ENCODE measurements at regions not wholly inside any gene's neighbourhood (a gene's known extent, or its start where the extent isn't known, plus 50 kb on each side); places are given as distances from the start of the nearest gene placed in this dataset.
"Not testable (repeated sequence)": the region's sequence is repeated elsewhere in the genome, so short reads cannot be mapped to it uniquely, and the experiment has no call there.

- Histone ChIP-seq H3K4me3 (no peak overlapping the region), H3K9me3 (replicated peaks in 1 of 3) (no peaks in the 10 kb centered on the region), H3K27me3 (peaks cover 3% of the 10 kb centered on the region), H3K4me1 (replicated peaks in 1 of 2) (no peaks in the 10 kb centered on the region), H3K27ac (no peak overlapping the region), H3K36me3 (replicated peaks in 1 of 2) (no peaks in the 10 kb centered on the region)
- WGBS, 4 donors = 59 to 72% (median 69%) methylated on average over 17 of the region's 17 CpGs
- TF ChIP-seq, protein P1, sequence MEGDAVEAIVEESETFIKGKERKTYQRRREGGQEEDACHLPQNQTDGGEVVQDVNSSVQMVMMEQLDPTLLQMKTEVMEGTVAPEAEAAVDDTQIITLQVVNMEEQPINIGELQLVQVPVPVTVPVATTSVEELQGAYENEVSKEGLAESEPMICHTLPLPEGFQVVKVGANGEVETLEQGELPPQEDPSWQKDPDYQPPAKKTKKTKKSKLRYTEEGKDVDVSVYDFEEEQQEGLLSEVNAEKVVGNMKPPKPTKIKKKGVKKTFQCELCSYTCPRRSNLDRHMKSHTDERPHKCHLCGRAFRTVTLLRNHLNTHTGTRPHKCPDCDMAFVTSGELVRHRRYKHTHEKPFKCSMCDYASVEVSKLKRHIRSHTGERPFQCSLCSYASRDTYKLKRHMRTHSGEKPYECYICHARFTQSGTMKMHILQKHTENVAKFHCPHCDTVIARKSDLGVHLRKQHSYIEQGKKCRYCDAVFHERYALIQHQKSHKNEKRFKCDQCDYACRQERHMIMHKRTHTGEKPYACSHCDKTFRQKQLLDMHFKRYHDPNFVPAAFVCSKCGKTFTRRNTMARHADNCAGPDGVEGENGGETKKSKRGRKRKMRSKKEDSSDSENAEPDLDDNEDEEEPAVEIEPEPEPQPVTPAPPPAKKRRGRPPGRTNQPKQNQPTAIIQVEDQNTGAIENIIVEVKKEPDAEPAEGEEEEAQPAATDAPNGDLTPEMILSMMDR (IDR thresholded peaks at IDR 0.05) = no peak
- TF ChIP-seq POLR2A (IDR thresholded peaks at IDR 0.05) = no peak
- no peak for DNase-seq
- intact Hi-C loops (cut with DNase I) = no loop called here
These were observed 100.5 kb downstream of the TFAP2A start for GRCh38 chr6:10314163-10314955.

DNA sequence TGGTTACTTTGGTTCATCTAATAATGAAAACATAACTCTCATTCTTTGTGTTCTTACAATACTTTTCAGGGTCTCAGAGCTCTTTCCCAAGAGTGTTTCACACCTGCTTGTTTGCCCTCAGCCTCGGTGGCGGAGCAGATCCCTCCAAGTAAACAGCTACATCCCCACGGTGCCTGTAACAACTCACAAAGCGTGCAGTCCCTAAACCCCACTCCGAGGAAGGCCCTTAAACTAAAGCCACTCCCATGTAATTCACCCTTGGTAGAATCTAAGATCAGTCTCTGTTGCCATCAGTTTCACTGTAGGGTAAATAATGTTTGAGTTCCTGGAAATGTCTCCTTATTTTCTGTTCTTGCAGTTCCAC, 101.1 kb downstream of the TFAP2A start:
- TF ChIP-seq, protein P1 (IDR thresholded peaks at IDR 0.05) = no peak
- no peak for TF ChIP-seq POLR2A (IDR thresholded peaks at IDR 0.05)
- H3K9me3 ChIP-seq (replicated peaks in 1 of 3) = no peaks in the 10 kb centered on the region
- H3K27me3 ChIP-seq = peaks cover 3% of the 10 kb centered on the region
- no peaks in the 10 kb centered on the region for H3K36me3 ChIP-seq (replicated peaks in 1 of 2)
- intact Hi-C loops (cut with DNase I) = no loop called here
- no peak overlapping the region for H3K4me3 ChIP-seq
- WGBS, 4 donors = 67 to 74% (median 71%) methylated on average over 5 of the region's 5 CpGs
- no peaks in the 10 kb centered on the region for H3K4me1 ChIP-seq (replicated peaks in 1 of 2)
- no peak overlapping the region for H3K27ac ChIP-seq
- no peak for DNase-seq

DNA sequence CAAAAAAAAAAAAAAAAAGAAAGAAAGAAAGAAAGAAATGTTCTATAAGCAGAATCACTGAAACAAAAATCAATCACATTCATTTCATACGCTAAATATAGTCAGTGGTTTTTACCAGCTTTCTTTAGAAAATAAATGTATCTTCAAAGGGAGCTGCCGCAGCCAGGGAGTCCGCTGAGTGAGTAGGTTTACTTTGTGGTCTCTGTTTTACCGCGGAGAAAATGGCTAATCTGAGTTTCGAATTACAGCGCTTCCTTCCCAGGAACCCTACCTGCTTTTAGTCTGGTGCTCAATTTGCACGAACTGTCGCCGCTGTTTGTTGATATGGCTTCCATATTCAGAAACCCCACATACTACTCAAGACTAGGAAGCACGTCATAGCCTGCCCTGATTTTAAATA, 102.4 kb downstream of the TFAP2A start:
- Histone ChIP-seq H3K4me1 (replicated peaks in 1 of 2) (no peaks in the 10 kb centered on the region), H3K36me3 (replicated peaks in 1 of 2) (no peaks in the 10 kb centered on the region), H3K27ac (no peak overlapping the region), H3K9me3 (replicated peaks in 1 of 3) (no peaks in the 10 kb centered on the region), H3K27me3 (no peaks in the 10 kb centered on the region), H3K4me3 (no peak overlapping the region)
- DNase-seq = no peak
- intact Hi-C loops (cut with DNase I) = no loop called here
- WGBS, 4 donors = 67 to 82% (median 77%) methylated on average over 11 of the region's 11 CpGs
- TF ChIP-seq, protein P1 (IDR thresholded peaks at IDR 0.05) = no peak
- no peak for TF ChIP-seq POLR2A (IDR thresholded peaks at IDR 0.05)

DNA sequence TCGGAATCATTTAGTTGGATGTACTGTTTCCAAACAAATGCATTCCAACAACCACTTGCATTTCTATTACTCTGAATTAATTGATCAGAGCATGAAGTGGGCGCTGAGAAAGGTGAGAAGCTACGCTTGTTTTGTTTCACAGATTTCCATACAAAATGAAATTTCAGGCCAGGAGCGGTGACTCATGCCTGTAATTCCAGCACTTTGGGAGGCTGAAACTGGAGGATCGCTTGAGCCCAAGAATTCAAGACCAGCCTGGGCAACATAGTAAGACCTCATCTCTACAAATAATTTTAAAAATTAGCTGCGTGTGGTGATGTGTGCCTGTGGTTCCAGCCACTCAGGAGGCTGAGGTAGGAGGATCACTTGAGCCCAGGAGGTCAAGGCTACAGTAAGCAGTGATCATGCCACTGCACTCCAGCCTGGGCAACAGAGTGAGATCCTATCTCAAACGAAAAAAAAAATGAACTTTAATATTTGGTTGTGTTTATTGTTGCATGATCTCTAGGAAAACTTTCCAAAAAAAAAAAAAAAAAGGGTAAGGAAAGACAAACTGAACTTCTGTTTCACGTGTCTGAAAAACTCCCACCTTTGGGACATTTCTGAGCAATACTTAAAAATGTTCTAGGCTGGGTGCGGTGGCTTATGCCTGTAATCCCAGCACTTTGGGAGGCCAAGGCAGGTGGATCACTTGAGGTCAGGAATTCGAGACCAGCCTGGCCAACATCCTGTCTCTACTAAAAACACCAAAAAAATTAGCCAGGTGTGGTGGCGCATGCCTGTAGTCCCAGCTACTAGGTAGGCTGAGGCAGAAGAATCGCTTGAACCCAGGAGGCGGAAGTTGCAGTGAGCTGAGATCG, 103.1 kb downstream of the TFAP2A start:
- H3K27me3 ChIP-seq; H3K4me1 ChIP-seq (replicated peaks in 1 of 2); DNase-seq; intact Hi-C loops (cut with DNase I); H3K36me3 ChIP-seq (replicated peaks in 1 of 2); H3K9me3 ChIP-seq (replicated peaks in 1 of 3); H3K4me3 ChIP-seq; H3K27ac ChIP-seq: not testable (repeated sequence)
- WGBS, 4 donors = 82 to 88% (median 87%) methylated on average over 14 of the region's 14 CpGs
